ENCODE measurements at regions not wholly inside any gene's neighbourhood (a gene's known extent, or its start where the extent isn't known, plus 50 kb on each side); places are given as distances from the start of the nearest gene placed in this dataset.

- Histone ChIP-seq H3K4ac (replicated peaks; ENCODE audit: insufficient read length, low read depth, low read length) (no peak overlapping the region), H3K56ac (replicated peaks; ENCODE audit: insufficient read length, low read depth, low read length) (no peak overlapping the region), H4K20me1 (replicated peaks in 1 of 2; ENCODE audit: control insufficient read depth in 1 of 2, insufficient read depth in 2 of 2, low read length in 2 of 2) (no peaks in the 10 kb centered on the region), H2BK15ac (ENCODE audit: low read length) (no peak overlapping the region), H3K4me3 (ENCODE audit: extremely low read depth in 1 of 4, insufficient read depth in 2 of 4, low read depth in 3 of 4, low read length in 4 of 4) (no peak overlapping the region), H3K79me2 (ENCODE audit: control insufficient read depth in 1 of 2, insufficient read depth in 2 of 2, low read length in 2 of 2) (no peaks in the 10 kb centered on the region), H3K9me3 (ENCODE audit: insufficient read depth in 2 of 2, low read depth in 1 of 2, low read length in 1 of 2) (no peaks in the 10 kb centered on the region), H3K4me1 (replicated peaks in 1 of 4; ENCODE audit: control insufficient read depth in 3 of 4, insufficient read depth in 4 of 4, low read length in 3 of 4) (peaks cover 0 to 6% (median 2%) of the 10 kb centered on the region in 4 experiments; a peak in 2 of 7 replicates), H2BK120ac (replicated peaks; ENCODE audit: low read depth, low read length) (no peak overlapping the region), H3K4me2 (ENCODE audit: insufficient read depth in 1 of 2, low read depth in 2 of 2, low read length in 2 of 2) (no peak overlapping the region), H3K23me2 (ENCODE audit: low read depth, low read length) (no peaks in the 10 kb centered on the region), H3K27me3 (replicated peaks in 1 of 4; ENCODE audit: control insufficient read depth in 3 of 4, extremely low read depth in 1 of 4, insufficient read depth in 3 of 4, low read length in 3 of 4) (no peaks in the 10 kb centered on the region), H2AK5ac (ENCODE audit: low read depth, low read length) (no peak overlapping the region), H4K8ac (ENCODE audit: extremely low read depth, insufficient read depth, low read length) (no peak overlapping the region), H3K79me1 (ENCODE audit: low read depth, low read length) (no peaks in the 10 kb centered on the region), H3K36me3 (ENCODE audit: control insufficient read depth in 2 of 4, insufficient read depth in 4 of 4, low read length in 3 of 4) (no peaks in the 10 kb centered on the region), H2BK5ac (ENCODE audit: low read depth, low read length) (no peak overlapping the region), H2BK12ac (ENCODE audit: low read depth, low read length) (no peak overlapping the region), H3K9ac (replicated peaks in 1 of 4; ENCODE audit: extremely low read depth in 1 of 4, low read depth in 3 of 4, low read length in 3 of 4) (no peak overlapping the region), H2AFZ (ENCODE audit: low read length) (no peak overlapping the region), H3K18ac (ENCODE audit: extremely low read depth, low read length) (no peak overlapping the region), H3K14ac (ENCODE audit: insufficient read length) (no peak overlapping the region), H3K27ac (ENCODE audit: low read depth, low read length) (no peak overlapping the region), H3K23ac (ENCODE audit: insufficient read length) (no peak overlapping the region), H4K91ac (replicated peaks; ENCODE audit: insufficient read length, low read length) (no peak overlapping the region), H2BK20ac (ENCODE audit: low read length) (no peak overlapping the region), H4K5ac (ENCODE audit: insufficient read length, low read depth, low read length) (no peak overlapping the region)
- ChIA-PET POLR2A (ENCODE audit: partially characterized antibody) (no interaction called here), CTCF (ENCODE audit: partially characterized antibody) (interaction anchor here (1.6 kb wide), 1 partner anchor 19 kb away, joined by 3 read pairs; no protein-coding TSS in a partner anchor)
- DNase-seq (ENCODE audit: low read depth in 1 of 2, low spot score in 2 of 2) (no peak), FAIRE-seq (no peak)
- TF ChIP-seq TCF12 (IDR thresholded peaks at IDR 0.05; ENCODE audit: low read depth, low read length) (no peak), BACH1 (IDR thresholded peaks at IDR 0.05; ENCODE audit: low read length) (no peak), NANOG (IDR thresholded peaks at IDR 0.05; ENCODE audit: insufficient read depth, low read depth, low read length, poor library complexity, severe bottlenecking) (no peak), KDM5A (IDR thresholded peaks at IDR 0.05; ENCODE audit: low read length) (no peak), SP4 (IDR thresholded peaks at IDR 0.05; ENCODE audit: low read length) (no peak), MAFK (IDR thresholded peaks at IDR 0.05; ENCODE audit: low read depth, low read length) (no peak), BRCA1 (IDR thresholded peaks at IDR 0.05; ENCODE audit: low read depth, low read length) (no peak), POLR2A (IDR thresholded peaks at IDR 0.05; ENCODE audit: control extremely low read depth in 1 of 2, low read depth in 2 of 2, low read length in 2 of 2) (no peak), GABPA (IDR thresholded peaks at IDR 0.05; ENCODE audit: borderline replicate concordance, insufficient read depth, low read length) (no peak), ZNF274 (IDR thresholded peaks at IDR 0.05; ENCODE audit: borderline replicate concordance, extremely low read depth, low read length) (no peak), POU5F1 (IDR thresholded peaks at IDR 0.05; ENCODE audit: low read depth, low read length) (no peak), CREB1 (IDR thresholded peaks at IDR 0.05) (no peak)
Measured at GRCh38 chr5:30104872-30105596, 1088.5 kb upstream of the CDH6 start.

All from H1 (cell line).